Jurkat, Clone E6-1 (cell line): ENCODE measurements at regions not wholly inside any gene's neighbourhood (a gene's known extent, or its start where the extent isn't known, plus 50 kb on each side); places are given as distances from the start of the nearest gene placed in this dataset.

Experiments used
- DNase-seq: peaks from one replicate; pipeline ENCODE4 v3.0.0-alpha.2; 2011; ENCODE audit warnings: low read depth, low spot score
- H3K4me3 ChIP-seq: 2 replicates; pipeline ENCODE4 v1.5.1; 2011; ENCODE audit warnings: mild to moderate bottlenecking, low read length, control low read depth, moderate library complexity

- no peak overlapping the region for H3K4me3 ChIP-seq
- DNase-seq, result no peak
These were observed 57.3 kb upstream of the IRS2 start for GRCh38 chr13:109843695-109844094.

DNA sequence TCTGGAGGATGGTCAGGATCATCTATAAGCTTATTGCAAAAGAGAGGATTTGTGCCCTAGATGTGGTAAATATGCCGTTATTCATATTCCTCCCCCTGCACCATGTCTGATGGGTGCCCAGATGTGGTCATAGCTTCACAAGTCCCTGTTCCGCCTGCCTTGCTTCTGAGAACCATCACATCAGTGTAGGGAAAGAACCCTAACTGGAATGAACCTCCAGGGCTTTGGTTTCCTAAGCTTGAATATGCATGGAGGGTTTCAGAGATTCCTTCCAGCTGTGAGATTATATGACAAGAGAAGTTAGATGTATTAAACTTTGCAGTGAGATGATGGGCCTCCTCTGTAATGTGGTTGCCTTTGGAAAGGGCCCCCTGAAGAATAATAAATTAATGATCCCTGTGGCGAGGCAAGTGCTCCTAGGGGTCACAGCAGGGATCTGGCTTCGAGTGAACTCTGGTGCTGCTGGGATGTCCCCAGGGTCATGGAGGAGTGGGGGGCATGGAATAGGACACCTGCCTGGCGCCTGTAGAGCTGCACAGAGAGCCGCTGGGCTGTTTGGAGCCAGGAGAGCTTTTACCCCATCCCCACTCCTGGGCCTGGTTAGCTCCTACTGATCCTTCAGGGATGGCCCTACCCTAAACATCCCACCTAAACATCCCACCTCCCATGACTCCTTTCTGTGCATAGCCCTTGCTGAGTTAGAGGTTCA is 56.0 kb upstream of the IRS2 start:
- H3K4me3 ChIP-seq, result no peak overlapping the region
- DNase-seq, result no peak

DNA sequence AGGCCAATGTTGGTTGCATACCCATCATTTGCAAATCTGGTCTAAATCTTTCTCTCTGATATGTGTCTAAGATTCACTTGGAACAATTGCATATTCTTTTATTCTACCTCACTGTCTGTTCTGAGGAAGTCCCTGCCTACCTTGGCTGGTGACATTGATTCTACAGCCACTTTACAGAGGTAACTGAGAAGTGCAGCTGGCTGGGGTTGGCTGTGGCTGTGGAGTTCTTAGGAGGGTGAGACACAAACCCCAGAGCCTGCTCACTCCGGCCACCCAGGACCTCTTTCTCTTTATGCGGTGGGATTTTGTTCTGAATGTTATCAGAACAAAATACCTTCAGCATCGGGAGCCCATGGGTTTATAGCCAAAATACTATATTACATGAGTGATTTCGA is 54.5 kb upstream of the IRS2 start:
- no peak for DNase-seq
- no peak overlapping the region for H3K4me3 ChIP-seq

DNA sequence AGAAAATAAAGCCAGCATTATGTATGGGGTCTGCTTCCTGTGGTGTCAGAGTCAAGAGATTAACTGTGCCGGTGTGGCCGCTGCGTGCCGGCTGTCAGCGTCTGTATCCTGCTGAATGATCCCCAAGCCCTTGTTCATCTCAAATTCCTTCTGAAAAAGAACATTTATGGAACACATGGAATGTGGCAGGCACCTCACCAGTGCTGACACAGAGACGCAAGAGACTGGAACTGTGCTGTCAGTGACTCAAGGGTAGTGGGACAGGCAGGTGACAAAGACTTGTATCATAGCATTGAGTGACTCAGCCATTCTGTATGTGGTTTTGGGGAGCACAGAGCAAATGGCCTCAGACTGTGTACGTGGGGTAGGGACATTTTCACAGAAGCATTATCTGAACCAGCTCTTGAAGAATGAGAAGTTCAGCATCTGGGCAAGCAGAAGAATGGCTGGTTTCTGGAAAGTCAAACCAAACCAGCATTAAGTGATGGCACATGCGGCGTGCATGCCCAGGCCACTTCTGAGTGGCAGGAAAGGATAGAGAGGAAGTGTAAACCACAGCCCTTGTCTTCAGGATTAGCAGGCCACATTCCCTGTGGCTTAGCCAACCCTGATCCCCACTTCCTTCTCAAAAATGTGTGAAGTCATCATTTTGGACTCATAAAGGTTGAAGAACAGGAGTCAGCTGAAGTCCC is 54.0 kb upstream of the IRS2 start:
- H3K4me3 ChIP-seq, result no peak overlapping the region
- no peak for DNase-seq

- no peak for DNase-seq
- H3K4me3 ChIP-seq, result no peak overlapping the region
These were observed 50.5 kb upstream of the IRS2 start for GRCh38 chr13:109836629-109837607.
